HG03159 (cell line): ENCODE measurements at regions not wholly inside any gene's neighbourhood (a gene's known extent, or its start where the extent isn't known, plus 50 kb on each side); places are given as distances from the start of the nearest gene placed in this dataset.

Source experiments
- ATAC-seq: cut with Tn5 transposase; IDR thresholded peaks from one replicate; pipeline ENCODE4 v1.9.1; 2021; ENCODE audit warnings: mild to moderate bottlenecking, moderate library complexity; ENCODE audit not compliant: unreplicated experiment

GRCh38 chr2:236977063-236977851 is 108.4 kb upstream of the COPS8 start:
- ATAC-seq, result no peak

- no peak for ATAC-seq
These were observed 107.8 kb upstream of the COPS8 start for GRCh38 chr2:236977852-236978398.

- no peak for ATAC-seq
These were observed 106.0 kb upstream of the COPS8 start for GRCh38 chr2:236979664-236980063.

GRCh38 chr2:236980961-236981360 is 104.7 kb upstream of the COPS8 start:
- no peak for ATAC-seq

GRCh38 chr2:236981701-236982485 is 103.8 kb upstream of the COPS8 start:
- ATAC-seq, result no peak

GRCh38 chr2:236982693-236983455 is 102.8 kb upstream of the COPS8 start:
- no peak for ATAC-seq

GRCh38 chr2:236984046-236984445 is 101.6 kb upstream of the COPS8 start:
- ATAC-seq, result no peak

GRCh38 chr2:236985761-236986339 is 99.8 kb upstream of the COPS8 start:
- no peak for ATAC-seq

GRCh38 chr2:236986524-236987330 is 99.0 kb upstream of the COPS8 start:
- no peak for ATAC-seq

GRCh38 chr2:236988216-236988615 is 97.5 kb upstream of the COPS8 start:
- no peak for ATAC-seq

- ATAC-seq, result no peak
These were observed 96.7 kb upstream of the COPS8 start for GRCh38 chr2:236988690-236989624.

- ATAC-seq, result no peak
These were observed 95.1 kb upstream of the COPS8 start for GRCh38 chr2:236990552-236990951.

- ATAC-seq, result no peak
These were observed 93.8 kb upstream of the COPS8 start for GRCh38 chr2:236991874-236992273.

- no peak for ATAC-seq
These were observed 92.4 kb upstream of the COPS8 start for GRCh38 chr2:236993286-236993685.

GRCh38 chr2:236994361-236994760 is 91.3 kb upstream of the COPS8 start:
- ATAC-seq, result no peak

GRCh38 chr2:236997069-236997715 is 88.5 kb upstream of the COPS8 start:
- no peak for ATAC-seq

- ATAC-seq, result no peak
These were observed 87.5 kb upstream of the COPS8 start for GRCh38 chr2:236998236-236998635.

- no peak for ATAC-seq
These were observed 86.9 kb upstream of the COPS8 start for GRCh38 chr2:236998758-236999157.
